T-helper 9 cell (primary cell): ENCODE measurements at regions not wholly inside any gene's neighbourhood (a gene's known extent, or its start where the extent isn't known, plus 50 kb on each side); places are given as distances from the start of the nearest gene placed in this dataset.
A peak's percentile ranks its signal among the peaks of the same experiment; 100 is the strongest.
"Not testable (repeated sequence)": the region's sequence is repeated elsewhere in the genome, so short reads cannot be mapped to it uniquely, and the experiment has no call there.

Experiments
- DNase-seq: peaks from one replicate; pipeline ENCODE4 v3.0.0-alpha.2; 2020

GRCh38 chr3:112736805-112737566 is 96.0 kb upstream of the CCDC80 start:
- no peak for DNase-seq

DNA sequence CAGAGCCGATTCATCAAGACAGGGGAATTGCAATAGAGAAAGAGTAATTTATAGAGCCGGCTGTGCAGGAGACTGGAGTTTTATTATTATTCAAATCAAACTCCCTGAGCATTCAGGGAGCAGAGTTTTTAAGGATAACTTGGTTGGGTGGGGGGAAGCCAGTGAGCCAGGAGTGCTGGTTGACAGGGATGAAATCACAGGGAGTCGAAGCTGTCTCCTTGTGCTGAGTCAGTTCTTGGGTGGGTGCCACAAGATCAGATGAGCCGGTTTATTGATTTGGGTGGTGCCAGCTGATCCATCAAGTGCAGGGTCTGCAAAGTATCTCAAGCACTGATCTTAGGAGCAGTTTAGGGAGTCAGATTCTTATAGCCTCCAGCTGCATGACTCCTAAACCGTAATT is 95.4 kb upstream of the CCDC80 start:
- no peak for DNase-seq

- DNase-seq = no peak
These were observed 95.0 kb upstream of the CCDC80 start for GRCh38 chr3:112735926-112736325.

DNA sequence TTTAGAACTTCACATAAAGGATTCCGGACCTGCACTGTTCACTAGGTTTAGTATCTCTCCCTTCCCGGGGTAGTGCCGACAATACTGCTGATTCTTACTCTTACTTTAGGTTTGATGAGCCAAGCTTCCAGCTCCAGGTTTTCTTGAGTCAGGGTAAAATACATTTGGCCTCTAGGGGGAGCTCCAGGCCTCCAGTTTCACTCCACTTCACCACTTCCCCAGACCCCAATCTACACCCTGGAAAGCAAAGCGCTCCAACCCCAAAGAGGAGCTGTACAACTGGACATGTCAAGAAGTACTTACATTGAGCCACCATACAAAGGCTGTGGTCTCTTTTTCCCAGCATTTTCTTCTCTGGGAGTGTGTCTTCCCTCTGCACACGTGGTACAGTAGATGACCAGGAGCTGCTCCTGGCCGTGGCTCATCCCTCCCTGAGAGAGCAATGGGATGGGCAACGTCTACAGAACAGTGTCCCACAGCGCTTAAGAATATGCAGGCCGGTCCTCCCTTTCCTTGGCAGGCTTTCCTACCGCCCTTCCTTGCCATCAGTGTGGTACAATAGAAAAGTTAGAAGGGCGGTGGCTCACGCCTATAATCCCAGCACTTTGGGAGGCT is 93.9 kb upstream of the CCDC80 start:
- DNase-seq = peak; percentile 53

DNA sequence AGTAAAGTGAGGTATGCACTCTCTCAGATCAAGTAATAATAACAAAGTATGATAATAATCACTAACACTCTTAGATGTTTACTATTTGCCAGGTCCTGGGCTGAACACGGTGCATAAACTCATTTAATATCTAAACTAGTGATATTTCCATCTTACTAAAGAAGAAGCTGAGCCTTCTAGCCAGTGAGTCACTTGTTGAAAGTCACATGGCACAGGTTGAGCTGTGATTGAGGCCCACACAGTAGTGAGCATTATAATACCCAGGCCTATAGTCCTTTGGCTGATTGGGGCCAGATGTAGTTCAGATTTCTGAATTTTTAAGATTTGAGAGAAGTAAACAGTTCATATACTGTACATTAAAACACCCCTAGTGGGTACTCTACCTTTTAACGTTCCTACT is 93.2 kb upstream of the CCDC80 start:
- no peak for DNase-seq

DNA sequence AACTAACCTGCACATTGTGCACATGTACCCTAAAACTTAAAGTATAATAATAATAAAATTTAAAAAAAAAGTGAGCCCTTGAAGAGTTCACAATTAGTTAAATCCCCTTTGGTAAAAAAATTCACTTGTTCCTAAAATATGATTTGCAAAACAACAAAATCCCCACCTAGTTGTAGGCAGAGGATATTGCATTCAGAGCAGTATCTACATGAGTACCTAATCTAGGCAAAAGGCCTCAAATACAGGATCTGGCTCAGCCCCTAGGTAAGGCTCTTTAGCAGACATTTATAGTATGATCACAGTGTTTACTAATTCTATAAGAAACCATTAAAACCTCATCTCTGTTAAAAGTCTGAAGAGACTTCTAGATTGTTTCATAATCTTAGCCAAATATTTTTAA is 89.3 kb upstream of the CCDC80 start:
- no peak for DNase-seq

DNA sequence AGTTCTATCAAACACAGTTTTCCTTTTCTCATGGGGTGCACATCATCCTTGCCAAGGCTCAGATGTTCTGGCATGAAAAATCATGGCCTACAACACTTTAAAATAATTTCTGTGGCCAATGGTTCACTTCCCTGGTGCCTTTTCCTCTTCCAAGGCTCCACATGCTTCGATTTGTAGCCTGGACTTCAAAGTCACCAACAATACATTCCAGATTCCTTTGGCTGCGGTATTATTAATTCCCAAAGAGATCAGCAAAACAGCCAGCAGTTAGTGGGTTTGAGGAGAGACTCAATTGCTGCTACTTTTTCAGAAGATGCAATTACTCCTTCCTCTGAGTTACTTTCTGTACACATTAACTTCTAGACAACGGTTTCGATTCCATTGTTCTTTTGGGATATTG is 80.3 kb upstream of the CCDC80 start:
- DNase-seq = no peak

DNA sequence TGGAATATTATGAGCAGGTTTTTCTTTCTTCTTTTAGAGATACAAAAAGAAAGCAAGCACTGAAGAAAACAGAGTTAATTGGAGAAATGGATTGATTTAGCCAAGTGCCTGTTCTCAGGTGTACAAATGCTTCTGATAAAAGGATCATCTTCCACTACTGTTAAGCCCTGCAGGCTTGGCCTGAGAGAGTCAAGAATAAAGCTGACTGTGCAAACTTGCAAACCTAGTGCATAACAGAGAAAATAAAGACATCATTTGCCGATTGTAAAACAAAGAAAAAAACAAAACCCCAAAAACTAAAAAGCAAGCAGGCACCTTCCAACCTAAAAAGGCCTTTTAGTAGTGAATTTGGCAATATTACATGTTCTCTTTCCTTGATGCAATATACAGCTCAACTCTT is 78.0 kb upstream of the CCDC80 start:
- no peak for DNase-seq

DNA sequence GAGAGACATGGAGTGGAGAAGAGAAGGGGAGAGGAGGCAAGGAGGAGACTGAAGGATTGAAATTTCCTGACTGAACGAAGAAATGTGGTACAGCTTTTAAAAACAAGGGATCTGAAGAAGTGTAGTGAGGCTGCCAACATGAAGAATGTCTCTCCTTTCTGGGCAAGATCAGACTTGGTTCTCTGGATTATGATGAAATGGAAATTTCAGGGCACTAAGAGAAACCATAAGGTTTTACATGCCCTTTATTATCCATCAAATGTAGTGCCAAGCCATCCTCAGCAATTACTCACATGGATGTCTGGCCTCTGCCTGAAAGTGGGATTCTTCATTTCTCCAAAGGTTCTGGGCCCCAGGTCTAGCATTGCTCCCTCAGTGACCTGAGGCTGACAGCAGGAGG is 77.6 kb upstream of the CCDC80 start:
- no peak for DNase-seq

DNA sequence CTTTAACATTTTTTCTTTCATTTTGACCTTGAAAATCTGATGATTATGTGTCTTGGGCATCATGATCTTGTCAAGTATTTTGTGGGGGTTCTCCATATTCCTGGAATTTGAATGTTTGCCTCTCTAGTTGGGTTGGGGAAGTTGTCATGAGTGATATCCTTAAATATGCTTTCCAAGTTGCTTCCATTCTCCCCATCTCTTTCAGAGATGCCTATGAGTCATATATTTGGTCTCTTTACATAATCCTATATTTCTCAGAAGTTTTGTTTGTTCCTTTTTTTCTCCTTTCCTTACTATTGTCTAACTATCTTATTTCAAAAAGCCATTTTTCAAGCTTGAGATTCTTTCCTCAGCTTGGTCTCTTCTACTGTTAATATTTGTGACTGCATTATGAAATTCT is 69.0 kb upstream of the CCDC80 start:
- DNase-seq = no peak

DNA sequence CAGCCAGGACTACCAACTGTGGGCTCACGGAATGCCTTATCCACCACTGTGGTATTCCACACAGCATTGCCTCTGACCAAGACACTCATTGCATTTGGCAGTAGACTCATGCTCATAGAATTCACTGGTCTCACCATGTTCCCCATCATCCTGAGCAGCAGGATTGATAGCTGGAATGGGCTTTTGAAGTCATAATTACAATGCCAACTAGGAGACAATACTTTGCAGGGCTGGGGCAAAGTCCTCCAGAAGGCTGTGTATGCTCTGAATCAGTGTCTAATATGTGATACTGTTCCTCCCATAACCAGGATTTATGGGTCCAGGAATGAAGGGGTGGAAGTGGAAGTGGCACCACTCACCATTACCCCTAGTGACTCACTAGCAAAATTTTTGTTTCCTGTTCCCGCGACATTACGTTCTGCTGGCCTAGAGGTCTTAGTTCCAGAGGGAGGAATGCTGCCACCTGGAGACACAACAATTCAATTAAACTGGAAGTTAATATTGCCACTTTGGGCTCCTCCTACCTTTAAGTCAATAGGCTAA is 58.6 kb upstream of the CCDC80 start:
- DNase-seq = no peak

DNA sequence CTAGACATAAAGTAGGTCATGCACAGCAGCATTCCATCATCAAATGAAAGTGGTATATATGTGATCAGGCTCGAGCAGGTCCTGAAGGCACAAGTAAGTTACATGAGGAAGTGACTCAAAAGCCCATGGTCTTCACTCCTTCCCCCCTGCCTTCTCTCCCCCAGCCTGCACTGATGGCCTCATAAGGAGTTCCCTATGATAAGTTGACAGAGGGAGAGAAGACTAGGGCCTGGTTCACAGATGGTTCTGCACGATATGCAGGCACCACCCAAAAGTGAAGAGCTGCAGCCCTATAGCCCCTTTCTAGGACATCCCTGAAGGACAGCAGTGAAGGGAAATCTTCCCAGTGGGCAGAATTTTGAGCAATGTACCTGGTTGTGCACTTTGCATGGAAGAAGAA is 57.5 kb upstream of the CCDC80 start:
- not testable (repeated sequence) for DNase-seq

- DNase-seq = not testable (repeated sequence)
These were observed 55.3 kb upstream of the CCDC80 start for GRCh38 chr3:112696244-112696643.

GRCh38 chr3:112695377-112696108 is 54.6 kb upstream of the CCDC80 start:
- not testable (repeated sequence) for DNase-seq

GRCh38 chr3:112694906-112695305 is 54.0 kb upstream of the CCDC80 start:
- not testable (repeated sequence) for DNase-seq

DNA sequence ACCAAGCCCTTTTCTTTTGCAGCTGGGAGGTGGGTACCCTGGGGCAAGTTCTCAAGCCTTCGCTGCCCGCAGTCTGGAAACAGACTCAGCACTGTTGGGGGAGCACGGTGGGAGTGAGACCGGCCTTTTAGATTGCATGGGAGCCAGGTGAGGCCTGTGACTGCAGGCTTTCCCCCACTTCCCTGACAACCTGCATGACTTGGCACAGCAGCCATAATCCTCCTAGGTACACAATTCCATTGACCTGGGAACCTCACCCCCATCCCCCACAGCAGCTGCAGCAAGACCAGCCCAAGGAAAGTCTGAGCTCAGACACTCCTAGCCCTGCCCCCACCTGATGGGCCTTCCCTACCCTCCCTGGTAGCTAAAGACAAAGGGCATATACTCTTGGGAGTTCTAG is 52.2 kb upstream of the CCDC80 start:
- no peak for DNase-seq
